GM08714 (cell line): ENCODE measurements at regions not wholly inside any gene's neighbourhood (a gene's known extent, or its start where the extent isn't known, plus 50 kb on each side); places are given as distances from the start of the nearest gene placed in this dataset.
"Not testable (repeated sequence)": the region's sequence is repeated elsewhere in the genome, so short reads cannot be mapped to it uniquely, and the experiment has no call there.

ENCODE experiments used
- H3K4me3 ChIP-seq: fragments of 200-500 bp; sonication (Bioruptor generic); 2 replicates; pipeline ENCODE4 v1.5.1; 2014; ENCODE audit warnings: mild to moderate bottlenecking, low read length, inconsistent platforms
- ZNF274 ChIP-seq: IDR thresholded peaks from 2 replicates; pipeline ENCODE4 v1.6.1; 2012; ENCODE audit warnings: mild to moderate bottlenecking, low read depth, low read length

DNA sequence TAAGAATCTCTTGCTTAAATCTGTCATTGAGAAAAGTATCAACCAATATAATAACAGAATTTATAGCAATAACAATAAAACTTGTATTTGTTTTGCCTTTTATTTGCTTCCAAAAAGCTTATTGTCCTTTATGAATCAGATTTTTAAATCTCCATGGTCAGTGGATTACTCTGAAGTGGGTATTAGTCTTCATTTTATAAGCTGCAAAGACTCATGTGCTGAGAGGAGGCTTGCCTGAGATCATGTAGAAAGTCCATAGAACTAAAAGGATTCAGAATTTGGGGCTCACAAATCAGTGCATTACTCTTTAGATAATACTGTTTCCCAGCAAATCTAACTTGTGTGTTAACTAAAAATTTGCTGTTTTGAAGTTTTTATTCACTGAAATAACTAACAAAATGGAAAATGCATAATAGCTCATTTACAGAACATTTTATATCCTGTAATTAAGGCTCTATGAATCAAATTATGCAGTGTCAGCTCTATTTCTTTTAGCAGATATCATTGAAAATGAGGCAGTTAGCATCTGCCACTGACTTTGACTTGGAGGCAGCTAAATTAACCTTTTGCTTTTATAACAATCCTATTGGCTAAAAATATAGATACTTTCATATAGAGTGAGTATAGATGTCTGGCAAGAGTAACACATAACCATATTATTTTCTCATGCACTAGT is 781.1 kb upstream of the CITED2 start:
- no peak overlapping the region for H3K4me3 ChIP-seq
- no peak for TF ChIP-seq ZNF274

DNA sequence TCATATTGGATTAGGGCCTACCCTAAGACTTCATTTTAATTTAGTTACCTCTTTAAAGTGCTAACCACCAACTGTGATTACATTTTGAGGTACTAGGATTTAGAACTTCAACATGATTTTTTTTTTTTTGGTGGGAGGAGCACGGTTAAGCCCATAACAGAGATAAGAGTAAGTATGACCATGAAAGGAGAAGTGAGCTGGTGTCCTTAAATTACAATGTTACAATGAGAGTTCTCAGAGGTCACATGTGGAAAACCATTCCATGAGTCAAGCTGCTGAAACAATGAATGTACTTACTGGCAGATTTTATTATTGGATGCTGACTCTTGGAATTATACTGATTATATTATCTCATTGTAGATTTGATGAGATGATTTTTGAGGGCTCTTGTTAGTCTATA is 779.3 kb upstream of the CITED2 start:
- no peak for TF ChIP-seq ZNF274
- no peak overlapping the region for H3K4me3 ChIP-seq

DNA sequence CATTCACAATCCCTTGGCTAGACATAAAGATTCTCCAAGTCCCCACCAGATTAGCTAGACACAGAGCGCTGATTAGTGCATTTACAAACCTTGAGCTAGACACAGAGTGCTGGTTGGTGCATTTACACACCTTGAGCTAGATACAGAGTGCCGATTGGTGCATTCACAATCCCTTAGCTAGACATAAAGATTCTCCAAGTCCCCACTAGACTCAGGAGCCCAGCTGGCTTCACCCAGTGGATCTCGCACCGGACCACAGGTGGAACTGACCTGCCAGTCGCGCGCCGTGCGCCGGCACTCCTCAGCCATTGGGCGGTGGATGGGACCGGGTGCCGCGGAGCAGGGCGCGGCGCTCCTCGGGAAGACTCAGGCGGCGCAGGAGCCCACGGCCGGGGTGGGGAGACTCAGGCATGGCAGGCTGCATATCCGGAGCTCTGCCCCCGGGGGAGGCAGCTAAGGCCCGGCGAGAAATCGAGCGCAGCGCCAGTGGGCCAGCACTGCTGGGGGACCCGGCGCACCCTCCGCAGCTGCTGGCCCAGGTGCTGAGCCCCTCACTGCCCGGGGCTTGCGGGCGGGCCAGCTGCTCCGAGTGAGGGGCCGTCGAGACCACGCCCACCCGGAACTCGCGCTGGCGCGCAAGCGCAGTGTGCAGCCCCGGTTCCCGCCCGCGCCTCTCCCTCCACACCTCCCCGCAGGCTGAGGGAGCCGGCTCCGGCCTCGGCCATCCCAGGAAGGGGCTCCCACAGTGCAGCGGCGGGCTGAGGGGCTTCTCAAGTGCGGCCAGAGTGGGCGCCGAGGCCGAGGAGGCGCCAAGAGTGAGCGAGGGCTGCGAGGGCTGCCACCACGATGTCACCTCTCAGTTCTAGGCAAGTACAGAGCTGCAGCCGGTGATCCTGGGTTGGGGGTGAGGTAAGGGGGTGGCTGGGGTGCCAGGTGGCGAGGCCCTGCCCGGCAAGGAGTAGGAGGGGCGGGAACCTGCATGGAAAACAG is 773.7 kb upstream of the CITED2 start:
- not testable (repeated sequence) for H3K4me3 ChIP-seq

DNA sequence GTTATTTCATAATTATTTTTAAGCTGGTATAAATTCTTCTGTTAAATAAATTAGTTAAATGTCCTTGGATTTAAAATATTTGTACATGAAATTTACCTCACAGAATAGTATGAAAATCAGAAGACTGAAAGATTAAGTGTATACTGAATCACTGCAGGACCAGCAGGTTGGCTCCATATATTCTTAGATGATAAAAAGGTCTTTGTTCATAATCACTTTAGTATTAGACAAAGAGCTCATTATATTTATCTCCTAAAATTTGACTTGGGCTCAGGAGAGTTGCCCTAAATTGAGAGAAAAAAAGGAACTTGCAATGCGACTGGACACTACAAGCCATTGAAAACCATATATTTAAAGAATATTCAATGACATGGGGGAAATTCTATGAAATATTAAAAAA is 766.4 kb upstream of the CITED2 start:
- no peak overlapping the region for H3K4me3 ChIP-seq
- TF ChIP-seq ZNF274 = no peak

DNA sequence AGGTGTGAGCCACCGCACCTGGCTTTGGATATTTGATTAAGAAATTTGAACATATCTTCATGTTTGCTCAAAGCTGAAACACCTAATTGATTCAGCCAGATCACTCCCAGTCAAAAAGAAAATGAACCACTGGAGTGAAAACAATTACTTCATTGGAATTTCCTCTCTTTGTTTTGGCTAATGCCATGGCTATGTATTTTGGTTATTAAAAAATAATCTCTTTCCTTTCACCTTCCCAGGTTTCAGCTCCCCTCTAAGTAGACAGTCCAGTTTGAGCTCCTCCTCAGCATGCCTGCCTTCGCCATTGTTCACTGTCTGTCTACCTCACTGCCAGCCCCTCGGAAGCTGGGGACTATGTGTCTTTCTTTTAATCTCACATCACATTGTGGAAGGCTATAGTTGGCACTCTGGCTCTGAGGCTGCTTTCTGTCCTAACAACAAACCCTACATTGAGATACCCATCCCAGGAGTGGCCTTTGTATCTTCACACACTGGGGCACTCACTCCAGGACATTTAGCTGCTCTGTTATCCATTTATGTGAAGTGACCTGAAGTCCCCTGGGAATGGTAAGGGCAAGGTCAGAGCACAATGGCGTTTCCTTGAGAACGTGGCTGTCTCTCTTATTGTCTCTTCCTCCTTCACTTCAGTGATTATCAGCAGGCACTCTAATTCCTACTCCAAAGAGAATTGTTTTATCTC is 764.0 kb upstream of the CITED2 start:
- TF ChIP-seq ZNF274 = no peak
- H3K4me3 ChIP-seq = no peak overlapping the region

DNA sequence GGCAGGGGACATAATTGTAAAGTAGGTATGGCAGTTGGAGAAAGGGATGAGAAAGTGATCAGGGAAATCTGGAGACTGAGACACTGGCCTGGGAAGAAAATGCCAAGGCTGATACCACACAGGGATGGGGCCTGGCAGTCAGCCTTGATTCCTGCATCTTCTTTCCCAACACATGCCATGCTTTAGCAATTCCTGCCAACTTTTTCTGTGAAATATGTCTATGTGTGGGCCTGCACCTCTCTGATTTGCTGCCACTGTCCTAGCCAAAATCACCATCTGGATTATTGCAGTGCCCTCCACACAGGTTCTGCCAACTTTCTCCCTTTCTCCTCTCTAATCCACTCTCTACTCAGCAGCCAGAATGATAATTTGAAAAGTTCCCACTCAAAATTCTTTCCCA is 759.8 kb upstream of the CITED2 start:
- H3K4me3 ChIP-seq = no peak overlapping the region
- no peak for TF ChIP-seq ZNF274

DNA sequence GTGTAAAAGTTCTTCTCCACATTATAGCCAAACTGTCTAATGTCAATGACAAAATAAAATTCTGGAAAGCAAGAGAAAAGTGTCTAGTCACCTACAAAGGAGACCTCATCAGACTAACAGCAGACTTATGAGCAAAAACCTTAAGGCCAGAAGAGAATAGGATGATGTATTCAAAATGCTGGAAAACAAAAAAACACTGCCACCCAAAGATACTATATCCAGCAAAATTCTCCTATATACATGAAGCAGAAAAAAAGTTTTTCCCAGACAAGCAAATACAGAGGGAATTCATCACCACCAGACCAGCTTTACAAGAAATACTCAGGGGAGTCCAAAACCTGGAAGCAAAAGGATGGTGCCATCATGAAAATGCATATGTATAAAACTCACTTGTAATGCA is 755.6 kb upstream of the CITED2 start:
- H3K4me3 ChIP-seq = no peak overlapping the region

DNA sequence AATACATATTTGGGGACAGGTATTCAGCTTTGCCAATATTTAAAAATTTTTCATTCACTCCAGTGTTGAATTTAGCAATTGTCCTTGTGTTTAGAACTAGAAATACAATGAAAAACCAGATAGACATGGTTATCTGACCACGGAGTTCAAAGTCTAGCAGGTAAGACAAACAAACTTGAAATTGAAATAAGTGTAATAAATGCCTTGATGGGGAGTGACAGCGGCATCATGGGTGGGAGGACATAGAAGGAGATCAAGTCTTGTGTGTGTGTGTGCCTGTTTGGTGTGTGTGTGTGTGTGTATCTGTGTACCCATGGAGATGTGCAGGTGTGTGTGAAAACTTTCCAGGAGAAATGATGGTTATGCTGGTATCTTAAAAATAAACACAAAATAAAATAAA is 750.0 kb upstream of the CITED2 start:
- no peak overlapping the region for H3K4me3 ChIP-seq
- TF ChIP-seq ZNF274 = no peak

More for the DNA sequence above, 755.6 kb upstream of the CITED2 start:
- TF ChIP-seq ZNF274 = no peak

DNA sequence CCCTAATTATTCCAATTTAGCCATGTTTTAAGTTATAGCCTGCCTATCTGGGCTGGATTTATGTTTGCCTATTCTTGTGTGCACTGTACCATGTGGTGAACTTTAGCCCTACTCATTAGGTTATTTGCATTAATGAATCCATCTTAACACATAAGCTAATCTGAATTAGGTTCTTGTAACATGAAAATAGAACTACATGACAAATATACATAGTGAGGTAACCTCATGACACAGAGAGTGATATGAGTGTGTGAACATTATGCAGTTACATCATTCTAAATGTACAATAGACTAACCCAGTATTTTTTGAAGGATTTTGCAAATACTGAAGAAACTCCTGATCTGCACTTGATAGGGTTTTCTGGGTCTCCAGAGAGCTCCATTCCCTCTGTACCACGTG is 733.7 kb upstream of the CITED2 start:
- no peak for TF ChIP-seq ZNF274
- H3K4me3 ChIP-seq = no peak overlapping the region

DNA sequence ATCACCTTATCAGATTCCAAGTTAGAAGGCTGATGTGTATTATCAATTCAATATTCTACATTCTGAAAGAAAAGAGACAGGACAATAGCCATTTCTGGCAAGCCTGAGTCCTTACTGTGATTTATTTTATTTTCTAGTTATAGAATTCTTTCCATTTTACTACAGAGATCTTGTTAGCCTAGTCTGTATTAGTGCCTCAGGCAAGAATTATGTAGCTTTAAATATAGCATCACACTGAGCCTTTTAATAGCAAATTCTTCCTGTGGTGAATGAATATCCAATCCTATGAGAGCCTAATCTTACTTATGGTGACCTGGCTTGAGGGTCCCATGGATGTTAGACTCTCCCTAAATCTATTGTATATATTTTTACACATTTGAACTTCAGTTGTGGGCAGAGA is 732.8 kb upstream of the CITED2 start:
- no peak for TF ChIP-seq ZNF274
- no peak overlapping the region for H3K4me3 ChIP-seq

DNA sequence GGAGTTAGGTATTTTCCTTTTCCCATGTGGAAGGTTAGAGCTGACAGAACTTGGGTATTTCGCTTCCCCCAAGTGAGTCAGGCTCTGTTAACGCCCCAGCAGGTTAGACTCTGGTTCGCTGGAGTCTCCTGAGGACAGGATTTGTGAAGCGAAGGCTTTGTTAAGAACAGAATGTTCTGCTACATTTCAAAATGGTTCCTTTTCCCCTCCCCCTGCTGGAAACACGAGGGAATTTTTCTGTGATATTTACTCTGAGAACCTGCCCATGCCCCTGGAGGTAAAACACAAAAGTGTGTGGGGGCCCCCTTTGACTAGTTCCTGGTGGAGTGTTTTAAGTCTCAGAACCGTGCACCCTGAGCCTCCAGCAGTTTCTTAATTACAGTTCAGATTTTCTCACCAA is 731.4 kb upstream of the CITED2 start:
- no peak for TF ChIP-seq ZNF274
- no peak overlapping the region for H3K4me3 ChIP-seq

DNA sequence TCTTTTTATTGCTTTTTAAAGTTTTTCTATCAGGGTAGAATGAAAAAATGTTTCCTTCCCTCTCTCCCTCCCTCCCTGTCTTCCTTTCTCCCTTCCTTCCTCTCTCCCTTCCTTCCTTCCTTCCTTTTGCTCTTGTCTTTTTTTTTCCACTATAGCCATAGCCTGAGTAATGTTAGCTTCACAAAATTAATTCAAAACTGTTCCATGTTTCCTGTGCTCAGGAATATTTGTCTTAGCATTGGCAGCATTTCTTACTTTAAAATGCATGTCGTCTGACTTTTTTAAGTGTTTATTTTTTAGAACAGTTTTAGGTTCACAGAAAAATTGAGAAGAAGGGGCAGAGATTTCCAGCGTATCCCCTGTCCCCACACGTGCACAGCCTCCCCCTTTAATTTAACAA is 730.8 kb upstream of the CITED2 start:
- no peak for TF ChIP-seq ZNF274

DNA sequence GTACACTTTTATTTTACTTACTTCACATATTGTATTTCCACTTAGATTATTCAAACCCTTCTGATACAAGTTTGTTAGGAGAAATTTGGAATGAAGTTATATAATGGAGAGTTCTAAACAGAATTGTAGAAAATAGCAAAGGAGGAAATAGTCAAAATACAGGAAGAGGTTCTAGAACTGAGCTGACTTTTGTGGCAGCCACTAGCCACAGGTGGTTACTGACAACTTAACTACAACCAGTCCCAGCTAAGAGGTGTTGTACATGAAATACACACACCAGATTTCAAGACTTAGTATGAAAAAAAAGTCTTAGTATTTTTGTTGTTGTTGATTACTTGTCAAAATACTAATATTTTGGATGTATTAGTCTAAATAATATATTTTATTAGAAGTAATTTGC is 727.4 kb upstream of the CITED2 start:
- no peak overlapping the region for H3K4me3 ChIP-seq
- no peak for TF ChIP-seq ZNF274

More for the DNA sequence above, 730.8 kb upstream of the CITED2 start:
- no peak overlapping the region for H3K4me3 ChIP-seq

DNA sequence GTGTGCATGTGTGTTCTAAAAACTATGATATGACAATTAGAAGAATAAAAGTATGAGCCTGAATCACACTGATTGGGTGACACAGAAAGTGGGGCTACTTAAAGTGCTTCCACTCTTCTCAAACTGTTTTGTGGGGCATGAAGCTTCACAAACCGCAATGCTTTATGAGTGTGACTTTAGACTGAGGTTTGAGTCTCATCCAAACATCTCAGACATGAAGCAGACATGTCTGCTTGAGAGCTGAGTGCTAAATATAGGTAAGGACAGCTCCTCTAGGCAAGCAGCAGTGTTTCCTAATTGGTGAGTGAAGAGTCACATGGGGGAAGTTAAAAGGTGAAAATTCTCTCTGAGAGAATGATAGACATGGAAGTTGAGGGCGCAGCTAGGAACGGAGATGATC is 726.9 kb upstream of the CITED2 start:
- TF ChIP-seq ZNF274 = no peak
- no peak overlapping the region for H3K4me3 ChIP-seq

DNA sequence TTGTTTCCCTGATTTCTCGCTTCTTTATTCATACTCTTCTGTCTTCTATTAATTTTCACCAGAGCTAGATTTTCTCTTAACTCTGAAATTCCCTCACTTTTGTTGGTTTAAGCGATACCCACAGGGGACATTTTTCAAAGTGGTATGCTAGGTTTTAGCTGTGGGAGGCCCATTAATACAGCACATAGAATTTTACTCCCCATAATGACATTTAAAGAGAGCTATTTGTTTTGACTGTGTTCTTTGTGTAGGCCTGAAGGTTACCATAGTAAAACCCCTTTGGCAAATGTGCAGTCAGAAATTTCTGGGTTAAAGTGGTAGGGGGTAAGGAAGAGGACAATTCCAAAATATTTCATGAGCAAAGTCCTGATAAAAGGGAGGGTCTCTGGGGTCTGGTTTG is 721.1 kb upstream of the CITED2 start:
- TF ChIP-seq ZNF274 = no peak
- no peak overlapping the region for H3K4me3 ChIP-seq
